GM23338 (cell line): ENCODE measurements at regions not wholly inside any gene's neighbourhood (a gene's known extent, or its start where the extent isn't known, plus 50 kb on each side); places are given as distances from the start of the nearest gene placed in this dataset.

ENCODE experiments used
- ATAC-seq: fragments of 200-7000 bp; cut with Tn5 transposase; 3 replicates; pipeline ENCODE4 v1.9.1; 2020
- DNase-seq: peaks from one replicate; pipeline ENCODE4 v3.0.0-alpha.2; 2015; ENCODE audit warnings: low spot score
- H2AFZ ChIP-seq: fragments of 200-600 bp; sonication (generic); 2 replicates; pipeline ENCODE4 v1.8.0; 2016; ENCODE audit warnings: antibody characterized with exemption, mild to moderate bottlenecking, moderate library complexity
- H3F3A ChIP-seq: fragments of 200-600 bp; sonication (generic); replicated peaks from 2 replicates; pipeline ENCODE4 v1.8.0; 2017; ENCODE audit warnings: antibody characterized with exemption, mixed run types, low read depth
- H3K27ac ChIP-seq: fragments of 200-600 bp; sonication (generic); 2 replicates; pipeline ENCODE4 v1.6.1; 2016; ENCODE audit warnings: low read depth
- H3K27me3 ChIP-seq: fragments of 200-600 bp; sonication (generic); 2 replicates; pipeline ENCODE4 v1.8.0; 2016; ENCODE audit warnings: mild to moderate bottlenecking, mixed run types, moderate library complexity; ENCODE audit not compliant: insufficient read depth
- H3K36me3 ChIP-seq: fragments of 200-600 bp; sonication (generic); 2 replicates; pipeline ENCODE4 v1.8.0; 2016; ENCODE audit warnings: mild to moderate bottlenecking; ENCODE audit not compliant: insufficient read depth
- H3K4me1 ChIP-seq: fragments of 200-600 bp; sonication (generic); 2 replicates; pipeline ENCODE4 v1.8.0; 2016; ENCODE audit warnings: mild to moderate bottlenecking, moderate library complexity; ENCODE audit not compliant: insufficient read depth
- H3K4me2 ChIP-seq: fragments of 200-600 bp; sonication (generic); 2 replicates; pipeline ENCODE4 v1.7.1; 2017; ENCODE audit warnings: mixed run types
- H3K4me3 ChIP-seq: fragments of 200-600 bp; sonication (generic); 2 replicates; pipeline ENCODE4 v1.6.1; 2016; ENCODE audit warnings: mixed run types
- H3K79me2 ChIP-seq: fragments of 200-600 bp; sonication (generic); replicated peaks from 2 replicates; pipeline ENCODE4 v1.8.0; 2017; ENCODE audit warnings: mild to moderate bottlenecking; ENCODE audit not compliant: insufficient read depth
- H3K9me2 ChIP-seq: fragments of 200-600 bp; sonication (generic); 2 replicates; pipeline ENCODE4 v1.8.0; 2017; ENCODE audit not compliant: insufficient read depth
- H4K20me1 ChIP-seq: fragments of 200-600 bp; sonication (generic); replicated peaks from 2 replicates; pipeline ENCODE4 v1.8.0; 2017; ENCODE audit warnings: mild to moderate bottlenecking; ENCODE audit not compliant: insufficient read depth
- H3K27ac Mint-ChIP-seq: 2 replicates; pipeline ENCODE4 v1.8.0; 2020; ENCODE audit warnings: inconsistent platforms, mild to moderate bottlenecking, moderate library complexity, mixed read lengths
- H3K27me3 Mint-ChIP-seq: 3 replicates; pipeline ENCODE4 v1.8.0; 2022; ENCODE audit warnings: low read depth, mild to moderate bottlenecking, moderate library complexity, mixed read lengths, inconsistent platforms; ENCODE audit not compliant: insufficient read depth, poor library complexity
- H3K36me3 Mint-ChIP-seq: 3 replicates; pipeline ENCODE4 v1.8.0; 2021; ENCODE audit warnings: low read depth, mild to moderate bottlenecking, inconsistent platforms, moderate library complexity, mixed read lengths
- H3K4me1 Mint-ChIP-seq: 3 replicates; pipeline ENCODE4 v1.8.0; 2020; ENCODE audit warnings: mild to moderate bottlenecking, inconsistent platforms, mixed read lengths
- H3K4me3 Mint-ChIP-seq: 3 replicates; pipeline ENCODE4 v1.8.0; 2021; ENCODE audit warnings: moderate library complexity, mild to moderate bottlenecking, inconsistent platforms, mixed read lengths
- H3K9me3 Mint-ChIP-seq: 3 replicates; pipeline ENCODE4 v1.8.0; 2020; ENCODE audit warnings: moderate library complexity, mild to moderate bottlenecking, inconsistent platforms, mixed read lengths
- CREB1 ChIP-seq: fragments of 250-450 bp; sonication (Bioruptor Pico); IDR thresholded peaks from 2 replicates; pipeline ENCODE4 v1.5.0; 2020; ENCODE audit warnings: low read depth, mild to moderate bottlenecking, moderate library complexity
- CTCF ChIP-seq, 2 experiments: fragments of 200-600 bp in 1 of 2; sonication (generic) in 1 of 2; conservative IDR thresholded peaks; 2 replicates each; pipeline versions ENCODE4 v1.5.1 to v1.6.1; 2016 to 2017; ENCODE audit warnings: antibody characterized with exemption in 2 of 2, low read depth in 2 of 2, mild to moderate bottlenecking in 2 of 2, moderate library complexity in 1 of 2
- JUNB ChIP-seq: IDR thresholded peaks from one replicate; pipeline ENCODE4 v1.6.1; 2016; ENCODE audit warnings: antibody characterized with exemption; ENCODE audit not compliant: unreplicated experiment
- NANOG ChIP-seq: IDR thresholded peaks from 2 replicates; pipeline ENCODE4 v1.6.1; 2016; ENCODE audit warnings: antibody characterized with exemption, borderline replicate concordance
- REST ChIP-seq: IDR thresholded peaks from one replicate; pipeline ENCODE4 v1.6.1; 2018; ENCODE audit warnings: antibody characterized with exemption; ENCODE audit not compliant: unreplicated experiment
- ZNF462 ChIP-seq: fragments of 250-450 bp; sonication (Bioruptor Pico); IDR thresholded peaks from 2 replicates; pipeline ENCODE4 v1.5.0; 2020; ENCODE audit warnings: mild to moderate bottlenecking, moderate library complexity

- TF ChIP-seq REST: no peak
- TF ChIP-seq CREB1 (CRISPR knock-in tag): no peak
- TF ChIP-seq NANOG: no peak
- TF ChIP-seq ZNF462 (CRISPR knock-in tag): no peak
Observed at GRCh38 chr9:82808478-82808877, 254.5 kb downstream of the RASEF start (continued).

- 0 out of 3 replicates have a peak, but pooled peaks cover 3% of the 10 kb centered on the region for H3K9me3 Mint-ChIP-seq
- peak; percentile 78 for DNase-seq
- TF ChIP-seq JUNB (no peak), CTCF (conservative IDR thresholded peaks at IDR 0.05; ENCODE audit: low read depth in 2 of 2) (no peak)
Observed at GRCh38 chr9:82810915-82811314, 252.0 kb downstream of the RASEF start.

More at GRCh38 chr9:82810915-82811314, 252.0 kb downstream of the RASEF start:
- Histone ChIP-seq H3K27ac (peak overlapping the region; percentile 68; the same call in 1 of the 2 replicates), H3K9me2 (no peaks in the 10 kb centered on the region), H3K4me1 (peaks cover 26% of the 10 kb centered on the region), H2AFZ (no peak overlapping the region), H3K36me3 (peaks cover 3% of the 10 kb centered on the region; the same call in 1 of the 2 replicates), H3K79me2 (no peaks in the 10 kb centered on the region), H3K27me3 (no peaks in the 10 kb centered on the region), H4K20me1 (no peaks in the 10 kb centered on the region), H3F3A (no peaks in the 10 kb centered on the region), H3K4me2 (no peak overlapping the region), H3K4me3 (no peak overlapping the region)
- Mint-ChIP-seq H3K4me1 (peaks cover 28% of the 10 kb centered on the region), H3K4me3 (no peak overlapping the region), H3K27me3 (no peaks in the 10 kb centered on the region), H3K27ac (0 out of 2 replicates have a peak overlapping the region, but pooled peaks have one; percentile 45), H3K36me3 (0 out of 3 replicates have a peak, but pooled peaks cover 2% of the 10 kb centered on the region)
- ATAC-seq: peak; percentile 77
